Renal cortical epithelial cell (primary cell): ENCODE measurements at regions not wholly inside any gene's neighbourhood (a gene's known extent, or its start where the extent isn't known, plus 50 kb on each side); places are given as distances from the start of the nearest gene placed in this dataset.
A peak's percentile ranks its signal among the peaks of the same experiment; 100 is the strongest.
"Not testable (repeated sequence)": the region's sequence is repeated elsewhere in the genome, so short reads cannot be mapped to it uniquely, and the experiment has no call there.

Experiments
- DNase-seq: peaks from one replicate; pipeline ENCODE4 v3.0.0-alpha.2; 2011; ENCODE audit warnings: low read depth

GRCh38 chr2:211141646-211142045 is 585.2 kb downstream of the CPS1 start:
- no peak for DNase-seq

- peak; percentile 80 for DNase-seq
Measured at GRCh38 chr2:211144078-211144477, 587.7 kb downstream of the CPS1 start.

GRCh38 chr2:211144974-211145665 is 588.7 kb downstream of the CPS1 start:
- no peak for DNase-seq

- no peak for DNase-seq
Measured at GRCh38 chr2:211149731-211150130, 593.3 kb downstream of the CPS1 start.

GRCh38 chr2:211157211-211157610 is 600.8 kb downstream of the CPS1 start:
- no peak for DNase-seq

GRCh38 chr2:211157856-211158463 is 601.6 kb downstream of the CPS1 start:
- peak; percentile 66 for DNase-seq

- DNase-seq: no peak
Measured at GRCh38 chr2:211159972-211160371, 603.6 kb downstream of the CPS1 start.

- peak; percentile 6 for DNase-seq
Measured at GRCh38 chr2:211161236-211161635, 604.8 kb downstream of the CPS1 start.

GRCh38 chr2:211162911-211163310 is 606.5 kb downstream of the CPS1 start:
- DNase-seq: no peak

GRCh38 chr2:211170843-211171242 is 614.4 kb downstream of the CPS1 start:
- no peak for DNase-seq

- DNase-seq: no peak
Measured at GRCh38 chr2:211174021-211174420, 617.6 kb downstream of the CPS1 start.

- DNase-seq: no peak
Measured at GRCh38 chr2:211174631-211175030, 618.2 kb downstream of the CPS1 start.

GRCh38 chr2:211175956-211176355 is 619.6 kb downstream of the CPS1 start:
- DNase-seq: no peak

- no peak for DNase-seq
Measured at GRCh38 chr2:211176514-211177141, 620.2 kb downstream of the CPS1 start.

GRCh38 chr2:211181626-211182025 is 625.2 kb downstream of the CPS1 start:
- peak; percentile 10 for DNase-seq

GRCh38 chr2:211187602-211188001 is 631.2 kb downstream of the CPS1 start:
- DNase-seq: no peak

GRCh38 chr2:211203986-211204385 is 647.6 kb downstream of the CPS1 start:
- no peak for DNase-seq

- DNase-seq: no peak
Measured at GRCh38 chr2:211204456-211204855, 648.1 kb downstream of the CPS1 start.

- DNase-seq: no peak
Measured at GRCh38 chr2:211204902-211205301, 648.5 kb downstream of the CPS1 start.

GRCh38 chr2:211205358-211205757 is 649.0 kb downstream of the CPS1 start:
- DNase-seq: no peak

- DNase-seq: no peak
Measured at GRCh38 chr2:211205836-211206235, 649.4 kb downstream of the CPS1 start.

- DNase-seq: peak; percentile 59
Measured at GRCh38 chr2:211216221-211216620, 659.8 kb downstream of the CPS1 start.

GRCh38 chr2:211219548-211219947 is 663.1 kb downstream of the CPS1 start:
- not testable (repeated sequence) for DNase-seq
